Naive B cell (primary cell): ENCODE measurements at regions not wholly inside any gene's neighbourhood (a gene's known extent, or its start where the extent isn't known, plus 50 kb on each side); places are given as distances from the start of the nearest gene placed in this dataset.

Experiments used
- ATAC-seq, 2 donors: fragments of 150-1000 bp; cut with Tn5 transposase; 2 replicates each; pipeline ENCODE4 v1.10.0; 2021; ENCODE audit warnings: low read depth in 2 of 2, mild to moderate bottlenecking in 2 of 2, moderate library complexity in 2 of 2
- DNase-seq: peaks from one replicate; pipeline ENCODE4 v3.0.0; 2022
- H3K27ac Mint-ChIP-seq, 6 donors: one replicate each; pipeline ENCODE4 v1.8.0; 2020 to 2022; ENCODE audit warnings: mild to moderate bottlenecking in 6 of 6, mixed read lengths in 6 of 6, moderate library complexity in 5 of 6, inconsistent platforms in 2 of 6
- H3K27me3 Mint-ChIP-seq, 3 donors: one replicate each; pipeline ENCODE4 v1.8.0; 2021 to 2022; ENCODE audit warnings: mixed read lengths in 3 of 3, mild to moderate bottlenecking in 1 of 3
- H3K36me3 Mint-ChIP-seq, 2 donors: one replicate each; pipeline ENCODE4 v1.8.0; 2020 to 2022; ENCODE audit warnings: mixed read lengths in 2 of 2, inconsistent platforms in 1 of 2, mild to moderate bottlenecking in 1 of 2
- H3K4me1 Mint-ChIP-seq, 3 donors: one replicate each; pipeline ENCODE4 v1.8.0; 2020 to 2022; ENCODE audit warnings: mixed read lengths in 3 of 3, inconsistent platforms in 1 of 3, mild to moderate bottlenecking in 1 of 3, moderate library complexity in 1 of 3
- H3K4me3 Mint-ChIP-seq, 8 donors: one replicate each; pipeline ENCODE4 v1.8.0; 2020 to 2022; ENCODE audit warnings: mild to moderate bottlenecking in 8 of 8, mixed read lengths in 8 of 8, moderate library complexity in 8 of 8, inconsistent platforms in 2 of 8
- H3K9me3 Mint-ChIP-seq, 7 donors: one replicate each; pipeline ENCODE4 v1.8.0; 2020 to 2022; ENCODE audit warnings: mixed read lengths in 7 of 7, mild to moderate bottlenecking in 5 of 7, inconsistent platforms in 2 of 7, moderate library complexity in 1 of 7

GRCh38 chr1:219020846-219021245 lies 152.8 kb upstream of the LYPLAL1 start:
- peaks cover 0 to 4% (median 0%) of the 10 kb centered on the region in 3 donors for H3K27me3 Mint-ChIP-seq
- DNase-seq (no peak), ATAC-seq (no peak)
- H3K4me3 Mint-ChIP-seq, result no peak overlapping the region
- no peaks in the 10 kb centered on the region for H3K36me3 Mint-ChIP-seq
- H3K27ac Mint-ChIP-seq, result no peak overlapping the region
- H3K4me1 Mint-ChIP-seq, result no peaks in the 10 kb centered on the region
- no peaks in the 10 kb centered on the region for H3K9me3 Mint-ChIP-seq

DNA sequence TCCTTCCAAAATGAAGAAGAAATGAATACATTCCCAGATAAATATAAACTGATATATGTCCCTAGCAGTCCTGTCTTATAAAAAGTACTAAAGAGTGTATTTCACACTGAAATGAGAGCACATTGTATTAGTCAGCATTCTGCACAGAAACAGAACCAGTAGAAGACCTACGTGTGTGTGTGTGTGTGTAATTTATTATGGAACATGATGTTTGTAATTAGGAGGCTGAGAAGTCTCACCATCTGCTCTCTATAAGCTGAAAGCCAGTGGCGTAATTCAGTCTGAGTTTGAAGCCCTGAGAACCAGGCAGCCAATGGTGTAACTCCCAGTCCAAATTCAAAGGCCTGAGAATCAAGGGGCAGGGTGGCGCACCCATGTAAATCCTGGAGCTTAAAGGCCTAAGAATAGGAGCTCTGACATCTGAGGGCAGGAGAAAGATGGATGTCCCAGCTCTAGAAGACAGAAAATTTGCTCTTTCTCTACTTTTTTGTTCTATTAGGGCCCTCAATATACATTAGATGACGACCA lies 146.5 kb upstream of the LYPLAL1 start:
- DNase-seq (no peak), ATAC-seq (no peak)
- H3K4me3 Mint-ChIP-seq, result no peak overlapping the region
- no peak overlapping the region for H3K27ac Mint-ChIP-seq
- H3K9me3 Mint-ChIP-seq, result peaks cover 0 to 2% (median 0%) of the 10 kb centered on the region in 7 donors
- H3K27me3 Mint-ChIP-seq, result peaks cover 0 to 4% (median 0%) of the 10 kb centered on the region in 3 donors
- H3K36me3 Mint-ChIP-seq, result no peaks in the 10 kb centered on the region
- no peaks in the 10 kb centered on the region for H3K4me1 Mint-ChIP-seq

DNA sequence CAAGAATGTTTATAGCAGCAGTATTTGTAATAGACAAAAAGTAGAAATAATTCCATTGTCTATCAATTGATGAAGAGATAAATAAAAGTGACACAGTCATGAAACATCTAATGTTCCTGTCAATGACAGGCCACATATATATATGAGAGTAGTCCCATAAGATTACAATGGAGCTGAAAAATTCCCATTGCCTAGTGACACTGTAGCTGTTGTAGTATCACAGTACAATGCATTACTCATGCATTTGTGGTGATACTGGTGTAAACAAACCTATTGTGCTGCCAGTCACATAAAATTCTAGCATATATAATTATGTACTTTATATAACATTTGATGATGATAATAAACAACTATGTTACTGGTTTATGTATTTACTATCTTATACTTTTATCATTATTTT lies 141.9 kb upstream of the LYPLAL1 start:
- DNase-seq, result no peak
- H3K27ac Mint-ChIP-seq, result no peak overlapping the region
- no peaks in the 10 kb centered on the region for H3K27me3 Mint-ChIP-seq
- no peaks in the 10 kb centered on the region for H3K36me3 Mint-ChIP-seq
- no peak for ATAC-seq
- H3K9me3 Mint-ChIP-seq, result peaks cover 0 to 2% (median 0%) of the 10 kb centered on the region in 7 donors
- no peak overlapping the region for H3K4me3 Mint-ChIP-seq
- H3K4me1 Mint-ChIP-seq, result no peaks in the 10 kb centered on the region

DNA sequence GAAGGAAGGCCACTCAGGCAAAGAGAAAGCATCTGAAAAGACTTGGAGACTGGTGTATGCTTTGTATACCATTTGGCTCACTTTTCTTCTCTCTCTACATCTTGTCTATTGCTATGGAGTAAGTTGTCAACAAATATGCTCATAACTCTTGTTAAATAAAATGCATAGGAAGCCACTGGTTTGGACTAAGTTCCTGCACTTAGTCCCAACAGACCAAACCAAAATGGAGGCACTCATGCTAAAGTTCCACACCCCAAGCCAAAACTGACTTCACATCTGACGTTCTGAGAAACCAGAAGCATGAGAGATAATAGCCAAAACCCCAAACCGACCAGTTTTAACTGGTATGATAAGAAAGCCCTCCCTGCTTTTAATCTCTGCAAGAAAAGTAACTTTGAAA lies 135.3 kb upstream of the LYPLAL1 start:
- Mint-ChIP-seq H3K9me3 (peaks cover 2 to 10% (median 4%) of the 10 kb centered on the region in 7 donors), H3K36me3 (no peaks in the 10 kb centered on the region), H3K4me3 (no peak overlapping the region), H3K27ac (no peak overlapping the region), H3K27me3 (peaks cover 0 to 5% (median 0%) of the 10 kb centered on the region in 3 donors), H3K4me1 (no peaks in the 10 kb centered on the region)
- DNase-seq (no peak), ATAC-seq (no peak)

- H3K27ac Mint-ChIP-seq, result no peak overlapping the region
- H3K36me3 Mint-ChIP-seq, result no peaks in the 10 kb centered on the region
- ATAC-seq (no peak), DNase-seq (no peak)
- no peaks in the 10 kb centered on the region for H3K4me1 Mint-ChIP-seq
- peaks cover 0 to 5% (median 0%) of the 10 kb centered on the region in 3 donors for H3K27me3 Mint-ChIP-seq
- no peak overlapping the region for H3K4me3 Mint-ChIP-seq
- peaks cover 2 to 10% (median 4%) of the 10 kb centered on the region in 7 donors for H3K9me3 Mint-ChIP-seq
Measured at GRCh38 chr1:219039017-219039681, 134.5 kb upstream of the LYPLAL1 start.

DNA sequence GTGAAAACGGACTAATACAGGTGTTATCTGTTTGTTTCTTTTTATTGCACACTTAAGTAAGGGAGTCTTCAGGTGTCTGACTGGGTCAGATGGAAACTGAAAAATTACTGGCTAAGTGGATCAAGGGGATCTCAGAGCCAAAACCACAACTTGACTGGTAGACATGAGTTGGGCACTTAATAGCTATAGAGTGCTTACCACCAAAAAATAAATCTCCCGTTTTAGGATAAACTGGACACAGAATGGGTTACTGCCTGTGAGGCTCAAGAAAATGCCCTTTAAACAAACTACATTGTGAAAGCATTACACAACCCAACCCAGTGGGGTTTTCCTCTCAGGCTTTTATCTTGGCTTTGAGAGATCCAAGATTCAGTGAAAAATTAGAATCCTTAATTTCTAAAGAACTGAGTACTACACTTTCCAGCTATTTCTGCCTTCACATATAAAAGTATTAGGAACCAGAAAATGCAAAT lies 134.0 kb upstream of the LYPLAL1 start:
- H3K9me3 Mint-ChIP-seq, result peaks cover 2 to 10% (median 4%) of the 10 kb centered on the region in 7 donors
- no peak overlapping the region for H3K27ac Mint-ChIP-seq
- no peak overlapping the region for H3K4me3 Mint-ChIP-seq
- no peaks in the 10 kb centered on the region for H3K4me1 Mint-ChIP-seq
- no peaks in the 10 kb centered on the region for H3K36me3 Mint-ChIP-seq
- DNase-seq (no peak), ATAC-seq (no peak)
- peaks cover 0 to 5% (median 0%) of the 10 kb centered on the region in 3 donors for H3K27me3 Mint-ChIP-seq

- no peak overlapping the region for H3K27ac Mint-ChIP-seq
- H3K9me3 Mint-ChIP-seq, result peaks cover 2 to 10% (median 4%) of the 10 kb centered on the region in 7 donors
- H3K4me3 Mint-ChIP-seq, result no peak overlapping the region
- H3K4me1 Mint-ChIP-seq, result no peaks in the 10 kb centered on the region
- H3K36me3 Mint-ChIP-seq, result no peaks in the 10 kb centered on the region
- ATAC-seq, result no peak
- H3K27me3 Mint-ChIP-seq, result peaks cover 0 to 5% (median 0%) of the 10 kb centered on the region in 3 donors
- DNase-seq, result no peak
Measured at GRCh38 chr1:219040291-219040690, 133.4 kb upstream of the LYPLAL1 start.

GRCh38 chr1:219041141-219041540 lies 132.5 kb upstream of the LYPLAL1 start:
- no peak overlapping the region for H3K4me3 Mint-ChIP-seq
- ATAC-seq (no peak), DNase-seq (no peak)
- no peaks in the 10 kb centered on the region for H3K4me1 Mint-ChIP-seq
- peaks cover 0 to 5% (median 0%) of the 10 kb centered on the region in 3 donors for H3K27me3 Mint-ChIP-seq
- H3K36me3 Mint-ChIP-seq, result no peaks in the 10 kb centered on the region
- H3K9me3 Mint-ChIP-seq, result peaks cover 2 to 10% (median 4%) of the 10 kb centered on the region in 7 donors
- no peak overlapping the region for H3K27ac Mint-ChIP-seq

DNA sequence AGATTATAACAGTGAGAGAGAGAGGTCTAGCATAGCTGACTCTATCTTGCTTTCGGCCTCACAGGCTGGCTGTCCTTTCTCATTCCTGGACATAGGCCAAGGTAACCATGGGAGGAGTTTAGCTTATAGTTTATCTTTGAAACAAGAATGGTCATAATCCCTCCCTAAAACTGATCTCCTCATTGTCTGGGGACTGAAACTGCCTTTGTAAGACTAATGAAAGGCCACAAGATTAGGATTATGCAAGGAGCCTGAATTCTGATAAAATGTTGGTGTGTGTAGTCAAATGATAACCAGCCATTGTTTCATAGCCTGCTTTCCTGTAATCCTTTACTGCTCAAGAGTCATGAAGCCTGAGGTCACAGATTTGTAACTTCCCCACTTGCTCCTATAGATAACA lies 131.9 kb upstream of the LYPLAL1 start:
- H3K36me3 Mint-ChIP-seq, result no peaks in the 10 kb centered on the region
- peaks cover 0 to 5% (median 0%) of the 10 kb centered on the region in 3 donors for H3K27me3 Mint-ChIP-seq
- ATAC-seq (no peak), DNase-seq (no peak)
- H3K27ac Mint-ChIP-seq, result no peak overlapping the region
- no peak overlapping the region for H3K4me3 Mint-ChIP-seq
- no peaks in the 10 kb centered on the region for H3K4me1 Mint-ChIP-seq
- H3K9me3 Mint-ChIP-seq, result peaks cover 2 to 10% (median 4%) of the 10 kb centered on the region in 7 donors

- no peak for DNase-seq
- Mint-ChIP-seq H3K4me1 (no peaks in the 10 kb centered on the region), H3K27ac (no peak overlapping the region), H3K4me3 (no peak overlapping the region), H3K9me3 (peaks cover 2 to 10% (median 4%) of the 10 kb centered on the region in 7 donors), H3K36me3 (no peaks in the 10 kb centered on the region), H3K27me3 (peaks cover 0 to 5% (median 0%) of the 10 kb centered on the region in 3 donors)
- ATAC-seq, result no peak
Measured at GRCh38 chr1:219042769-219043168, 130.9 kb upstream of the LYPLAL1 start.

GRCh38 chr1:219045246-219045645 lies 128.4 kb upstream of the LYPLAL1 start:
- no peak for DNase-seq
- Mint-ChIP-seq H3K4me3 (no peak overlapping the region), H3K36me3 (no peaks in the 10 kb centered on the region), H3K9me3 (peaks cover 2 to 10% (median 4%) of the 10 kb centered on the region in 7 donors), H3K27me3 (peaks cover 5 to 10% (median 5%) of the 10 kb centered on the region in 3 donors), H3K4me1 (no peaks in the 10 kb centered on the region), H3K27ac (no peak overlapping the region)
- no peak for ATAC-seq

GRCh38 chr1:219049501-219049900 lies 124.2 kb upstream of the LYPLAL1 start:
- no peaks in the 10 kb centered on the region for H3K36me3 Mint-ChIP-seq
- H3K27ac Mint-ChIP-seq, result no peak overlapping the region
- H3K27me3 Mint-ChIP-seq, result peaks cover 6 to 14% (median 10%) of the 10 kb centered on the region in 3 donors
- H3K9me3 Mint-ChIP-seq, result no peaks in the 10 kb centered on the region
- ATAC-seq (no peak), DNase-seq (no peak)
- H3K4me1 Mint-ChIP-seq, result no peaks in the 10 kb centered on the region
- H3K4me3 Mint-ChIP-seq, result no peak overlapping the region

DNA sequence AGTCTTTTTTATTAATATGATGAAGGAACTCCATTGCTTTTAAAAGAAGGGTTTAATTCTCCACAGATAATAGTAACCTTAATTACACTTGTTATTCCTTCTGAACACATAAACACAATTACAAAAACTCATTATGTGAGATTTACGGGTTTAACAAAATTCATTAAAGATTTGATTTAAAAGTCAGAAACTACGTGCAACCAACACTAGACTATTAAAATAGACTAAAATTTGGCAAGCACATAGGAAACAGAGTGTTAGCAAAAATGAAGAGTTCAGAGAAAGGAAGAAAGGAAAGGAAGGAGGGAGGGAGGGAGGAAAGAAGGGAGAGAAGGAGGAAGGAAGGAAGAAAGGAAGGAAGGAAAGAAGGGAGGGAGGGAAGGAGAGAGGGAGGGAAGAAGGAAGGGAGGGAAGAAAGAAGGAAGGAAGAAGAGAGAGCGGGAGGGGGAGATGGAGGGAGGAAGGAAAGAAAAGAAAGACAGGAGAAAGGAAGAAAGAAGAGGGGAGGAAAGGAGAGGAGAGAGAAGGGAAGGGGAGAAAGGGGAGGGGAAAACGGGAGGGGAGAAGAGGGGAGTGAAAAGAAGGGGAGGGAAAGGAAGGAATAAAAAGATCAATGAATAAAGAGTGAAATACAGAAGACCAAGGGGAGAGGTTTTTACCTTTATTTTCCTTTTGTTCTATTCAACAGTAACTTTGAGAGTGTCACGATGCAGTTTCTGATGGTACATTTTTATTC lies 123.4 kb upstream of the LYPLAL1 start:
- ATAC-seq (no peak), DNase-seq (no peak)
- H3K27me3 Mint-ChIP-seq, result peaks cover 6 to 14% (median 14%) of the 10 kb centered on the region in 3 donors
- H3K4me1 Mint-ChIP-seq, result no peaks in the 10 kb centered on the region
- H3K9me3 Mint-ChIP-seq, result no peaks in the 10 kb centered on the region
- H3K36me3 Mint-ChIP-seq, result no peaks in the 10 kb centered on the region
- H3K4me3 Mint-ChIP-seq, result no peak overlapping the region
- H3K27ac Mint-ChIP-seq, result no peak overlapping the region

- peaks cover 6 to 14% (median 14%) of the 10 kb centered on the region in 3 donors for H3K27me3 Mint-ChIP-seq
- DNase-seq (no peak), ATAC-seq (no peak)
- H3K27ac Mint-ChIP-seq, result no peak overlapping the region
- H3K4me3 Mint-ChIP-seq, result no peak overlapping the region
- H3K9me3 Mint-ChIP-seq, result peaks cover 0 to 2% (median 0%) of the 10 kb centered on the region in 7 donors
- peaks cover 0 to 3% of the 10 kb centered on the region in 2 donors for H3K36me3 Mint-ChIP-seq
- H3K4me1 Mint-ChIP-seq, result no peaks in the 10 kb centered on the region
Measured at GRCh38 chr1:219050822-219051125, 122.9 kb upstream of the LYPLAL1 start.
